Progenitor cell of endocrine pancreas (in vitro differentiated cells): ENCODE measurements at regions not wholly inside any gene's neighbourhood (a gene's known extent, or its start where the extent isn't known, plus 50 kb on each side); places are given as distances from the start of the nearest gene placed in this dataset.
"Not testable (repeated sequence)": the region's sequence is repeated elsewhere in the genome, so short reads cannot be mapped to it uniquely, and the experiment has no call there.

Experiments used
- DNase-seq: peaks from one replicate; pipeline ENCODE4 v3.0.0; 2021; ENCODE audit warnings: low spot score; ENCODE audit not compliant: unreplicated experiment
- H3K27ac Mint-ChIP-seq: 2 replicates; pipeline ENCODE4 v1.8.0; 2021; ENCODE audit warnings: mild to moderate bottlenecking, moderate library complexity, mixed read lengths
- H3K27me3 Mint-ChIP-seq: 2 replicates; pipeline ENCODE4 v1.8.0; 2021; ENCODE audit warnings: mixed read lengths
- H3K36me3 Mint-ChIP-seq: 2 replicates; pipeline ENCODE4 v1.8.0; 2022; ENCODE audit warnings: mixed read lengths; ENCODE audit not compliant: insufficient read depth
- H3K4me1 Mint-ChIP-seq: 2 replicates; pipeline ENCODE4 v1.8.0; 2021; ENCODE audit warnings: low read depth, mixed read lengths
- H3K4me3 Mint-ChIP-seq: 2 replicates; pipeline ENCODE4 v1.8.0; 2021; ENCODE audit warnings: low read depth, mild to moderate bottlenecking, moderate library complexity, mixed read lengths
- H3K9me3 Mint-ChIP-seq: 2 replicates; pipeline ENCODE4 v1.8.0; 2021; ENCODE audit warnings: low read depth, mixed read lengths
- TF ChIP-seq, protein P1 (sequence below): fragments of 200-600 bp; sonication (generic); IDR thresholded peaks from one replicate; pipeline ENCODE4 v1.5.0; 2021; ENCODE audit warnings: antibody characterized with exemption, mild to moderate bottlenecking; ENCODE audit not compliant: unreplicated experiment

- peaks cover 7% of the 10 kb centered on the region for H3K4me1 Mint-ChIP-seq
- TF ChIP-seq, protein P1, sequence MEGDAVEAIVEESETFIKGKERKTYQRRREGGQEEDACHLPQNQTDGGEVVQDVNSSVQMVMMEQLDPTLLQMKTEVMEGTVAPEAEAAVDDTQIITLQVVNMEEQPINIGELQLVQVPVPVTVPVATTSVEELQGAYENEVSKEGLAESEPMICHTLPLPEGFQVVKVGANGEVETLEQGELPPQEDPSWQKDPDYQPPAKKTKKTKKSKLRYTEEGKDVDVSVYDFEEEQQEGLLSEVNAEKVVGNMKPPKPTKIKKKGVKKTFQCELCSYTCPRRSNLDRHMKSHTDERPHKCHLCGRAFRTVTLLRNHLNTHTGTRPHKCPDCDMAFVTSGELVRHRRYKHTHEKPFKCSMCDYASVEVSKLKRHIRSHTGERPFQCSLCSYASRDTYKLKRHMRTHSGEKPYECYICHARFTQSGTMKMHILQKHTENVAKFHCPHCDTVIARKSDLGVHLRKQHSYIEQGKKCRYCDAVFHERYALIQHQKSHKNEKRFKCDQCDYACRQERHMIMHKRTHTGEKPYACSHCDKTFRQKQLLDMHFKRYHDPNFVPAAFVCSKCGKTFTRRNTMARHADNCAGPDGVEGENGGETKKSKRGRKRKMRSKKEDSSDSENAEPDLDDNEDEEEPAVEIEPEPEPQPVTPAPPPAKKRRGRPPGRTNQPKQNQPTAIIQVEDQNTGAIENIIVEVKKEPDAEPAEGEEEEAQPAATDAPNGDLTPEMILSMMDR = no peak
- H3K9me3 Mint-ChIP-seq = peaks cover 18% of the 10 kb centered on the region
- no peak overlapping the region for H3K4me3 Mint-ChIP-seq
- no peaks in the 10 kb centered on the region for H3K27me3 Mint-ChIP-seq
- DNase-seq = no peak
- H3K36me3 Mint-ChIP-seq = no peaks in the 10 kb centered on the region
- H3K27ac Mint-ChIP-seq = no peak overlapping the region
Measured at GRCh38 chr19:23542562-23542961, 144.4 kb downstream of the ZNF675 start.

DNA sequence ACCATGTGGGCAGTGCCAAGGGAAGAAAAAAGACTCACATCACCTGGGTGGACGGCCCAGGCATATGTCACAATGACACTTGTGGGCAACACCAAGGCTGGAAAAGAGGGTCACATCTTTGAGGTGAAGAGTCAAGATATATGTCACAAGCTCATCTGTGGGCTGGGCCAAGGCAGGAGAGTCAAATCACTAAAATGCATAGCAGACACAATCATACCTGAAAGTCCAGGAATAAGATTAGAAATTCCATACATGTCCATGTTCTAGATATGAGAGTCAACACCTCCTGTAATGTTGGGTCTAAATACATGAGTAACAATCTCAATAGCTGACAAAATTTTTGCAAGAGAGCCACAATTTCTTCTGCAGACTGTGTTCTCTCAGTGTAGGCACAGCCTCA is 145.0 kb downstream of the ZNF675 start:
- Mint-ChIP-seq H3K36me3 (no peaks in the 10 kb centered on the region), H3K4me3 (no peak overlapping the region), H3K27ac (no peak overlapping the region), H3K4me1 (peaks cover 7% of the 10 kb centered on the region), H3K27me3 (no peaks in the 10 kb centered on the region), H3K9me3 (peaks cover 18% of the 10 kb centered on the region)
- TF ChIP-seq, protein P1 = no peak
- no peak for DNase-seq

- not testable (repeated sequence) for DNase-seq, H3K36me3 Mint-ChIP-seq, H3K27me3 Mint-ChIP-seq, H3K4me3 Mint-ChIP-seq, H3K27ac Mint-ChIP-seq, H3K4me1 Mint-ChIP-seq
- peaks cover 24% of the 10 kb centered on the region for H3K9me3 Mint-ChIP-seq
Measured at GRCh38 chr19:23540180-23540579, 144.9 kb upstream of the ZNF91 start.

GRCh38 chr19:23539499-23539898 is 144.2 kb upstream of the ZNF91 start:
- TF ChIP-seq, protein P1 = no peak
- Mint-ChIP-seq H3K9me3 (peaks cover 26% of the 10 kb centered on the region), H3K4me3 (no peak overlapping the region), H3K27me3 (no peaks in the 10 kb centered on the region), H3K36me3 (peaks cover 2% of the 10 kb centered on the region), H3K4me1 (peaks cover 7% of the 10 kb centered on the region), H3K27ac (no peak overlapping the region)
- DNase-seq = no peak

DNA sequence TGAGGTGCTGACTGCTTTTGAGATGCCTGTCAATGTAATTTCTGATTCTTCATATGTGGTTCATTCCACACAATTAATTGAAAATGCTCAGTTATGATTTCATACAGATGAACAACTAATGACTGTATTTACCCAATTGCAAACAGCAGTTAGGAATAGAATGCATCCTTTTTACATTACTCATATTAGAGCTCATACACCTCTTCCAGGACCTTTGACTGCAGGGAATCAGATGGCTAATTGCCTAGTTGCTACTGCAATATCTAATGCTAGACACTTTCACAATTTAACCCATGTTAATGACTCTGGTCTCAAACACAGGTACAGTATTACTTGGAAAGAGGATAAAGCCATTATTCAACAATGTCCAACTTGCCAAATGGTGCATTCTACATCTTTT is 141.9 kb upstream of the ZNF91 start:
- peaks cover 21% of the 10 kb centered on the region for H3K9me3 Mint-ChIP-seq
- H3K4me3 Mint-ChIP-seq, H3K27ac Mint-ChIP-seq, H3K36me3 Mint-ChIP-seq, H3K4me1 Mint-ChIP-seq, DNase-seq, H3K27me3 Mint-ChIP-seq: not testable (repeated sequence)

DNA sequence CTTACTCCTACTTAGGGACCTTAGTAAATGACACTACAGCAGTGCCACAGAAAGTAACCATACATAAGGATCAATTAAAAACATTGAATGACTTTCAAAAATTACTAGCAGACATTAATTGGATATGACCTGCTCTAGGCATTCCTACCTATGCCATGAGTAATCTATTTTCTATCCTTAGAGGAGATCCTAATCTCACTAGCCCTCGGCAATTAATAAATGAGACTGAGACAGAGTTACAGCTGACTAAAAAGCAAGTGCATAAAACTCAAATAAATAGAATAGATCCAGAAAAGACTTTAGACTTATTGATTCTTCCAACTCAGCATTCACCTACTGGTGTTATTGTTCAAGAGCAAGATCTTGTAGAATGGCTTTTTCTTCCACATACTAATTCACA is 141.1 kb upstream of the ZNF91 start:
- peaks cover 21% of the 10 kb centered on the region for H3K9me3 Mint-ChIP-seq
- not testable (repeated sequence) for H3K27me3 Mint-ChIP-seq, H3K4me1 Mint-ChIP-seq, H3K4me3 Mint-ChIP-seq, H3K36me3 Mint-ChIP-seq, H3K27ac Mint-ChIP-seq, DNase-seq

DNA sequence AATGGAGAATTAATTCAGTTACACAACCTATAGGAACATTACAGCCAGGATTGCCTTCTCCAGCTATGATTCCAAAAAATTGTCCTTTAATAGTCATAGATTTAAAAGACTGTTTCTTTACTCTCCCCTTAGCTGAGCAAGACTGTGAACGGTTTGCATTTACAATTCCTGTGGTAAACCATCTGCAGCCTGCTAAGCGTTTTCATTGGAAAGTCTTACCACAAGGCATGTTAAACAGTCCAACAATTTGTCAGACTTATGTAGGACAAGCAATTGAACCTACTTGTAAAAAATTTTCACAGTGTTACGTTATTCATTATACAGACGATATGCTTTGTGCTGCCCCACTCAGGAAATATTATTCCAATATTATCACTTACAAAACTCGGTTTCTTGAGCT is 140.6 kb upstream of the ZNF91 start:
- not testable (repeated sequence) for H3K27me3 Mint-ChIP-seq, H3K4me1 Mint-ChIP-seq, H3K27ac Mint-ChIP-seq, DNase-seq, H3K36me3 Mint-ChIP-seq, H3K4me3 Mint-ChIP-seq
- H3K9me3 Mint-ChIP-seq = peaks cover 21% of the 10 kb centered on the region

DNA sequence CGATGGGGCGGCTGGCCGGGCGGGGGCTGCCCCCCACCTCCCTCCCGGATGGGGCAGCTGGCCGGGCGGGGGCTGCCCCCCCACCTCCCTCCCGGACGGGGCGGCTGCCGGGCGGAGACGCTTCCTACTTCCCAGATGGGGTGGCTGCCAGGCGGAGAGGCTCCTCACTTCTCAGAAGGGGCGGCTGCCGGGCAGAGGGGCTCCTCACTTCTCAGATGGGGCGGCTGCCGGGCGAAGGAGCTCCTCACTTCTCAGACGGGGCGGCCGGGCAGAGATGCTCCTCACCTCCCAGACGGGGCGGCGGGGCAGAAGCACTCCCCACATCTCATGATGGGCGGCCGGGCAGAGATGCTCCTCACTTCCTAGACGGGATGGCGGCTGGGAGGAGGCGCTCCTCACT is 138.2 kb upstream of the ZNF91 start:
- H3K36me3 Mint-ChIP-seq, H3K27ac Mint-ChIP-seq, H3K4me1 Mint-ChIP-seq, DNase-seq, H3K4me3 Mint-ChIP-seq, H3K27me3 Mint-ChIP-seq: not testable (repeated sequence)
- H3K9me3 Mint-ChIP-seq = peaks cover 30% of the 10 kb centered on the region
